K562 (cell line): ENCODE measurements at regions not wholly inside any gene's neighbourhood (a gene's known extent, or its start where the extent isn't known, plus 50 kb on each side); places are given as distances from the start of the nearest gene placed in this dataset.

ENCODE experiments used
- ATAC-seq: fragments of 200-7000 bp; cut with Tn5 transposase; 3 replicates; pipeline ENCODE4 v1.9.1; 2020; ENCODE audit warnings: moderate library complexity
- BruUV-seq: library from RNA; stranded (reverse); fragments of 400-500 nt; replicated peaks from 2 replicates; lab custom pipeline; 2021; lab: Mats Ljungman, UMichigan
- CTCF ChIA-PET: fragments of 300-600 bp; formaldehyde crosslinking; extraction: SDS; loops from one replicate; lab custom pipeline; 2021; ENCODE audit warnings: low intra/inter-chr PET ratio; lab: Yijun Ruan, JAX
- POLR2A ChIA-PET: fragments of 300-600, 350-650 bp; sonication (Branson Sonifier 250); formaldehyde crosslinking; extraction: SDS; loops from one replicate; lab custom pipeline; 2021; ENCODE audit warnings: antibody characterized with exemption, inconsistent platforms; lab: Yijun Ruan, JAX
- DNase-seq, 4 experiments: peaks; one replicate each; pipeline versions ENCODE4 v3.0.0 to v3.0.0-alpha.2; 2011 to 2018; ENCODE audit warnings: low spot score in 3 of 4, mixed read lengths in 3 of 4; ENCODE audit errors: extremely low read depth in 1 of 4
- FAIRE-seq: peaks from 2 replicates; lab custom pipeline; 2011; peaks lifted over from hg19 to GRCh38; lab: Jason Lieb, UNC
- H2AFZ ChIP-seq: 2 replicates; pipeline ENCODE4 v1.6.0; 2011; ENCODE audit warnings: low read depth, low read length, control low read depth, inconsistent platforms
- H3K27ac ChIP-seq: fragments of 200-600 bp; 3 replicates; pipeline ENCODE4 v1.8.0; 2011; ENCODE audit warnings: low read depth, mild to moderate bottlenecking, control low read depth, inconsistent platforms, low read length, moderate library complexity, mixed read lengths; ENCODE audit errors: extremely low read depth
- H3K27me3 ChIP-seq, 2 experiments: fragments of 300-600 bp in 1 of 2; 2 replicates in 1 of 2; 3 replicates in 1 of 2; pipeline versions ENCODE4 v1.6.0 to v1.8.0; 2011; ENCODE audit warnings: inconsistent platforms in 2 of 2, low read length in 2 of 2, mild to moderate bottlenecking in 1 of 2, mixed read lengths in 1 of 2, moderate library complexity in 1 of 2; ENCODE audit not compliant: control insufficient read depth in 2 of 2, insufficient read depth in 2 of 2
- H3K36me3 ChIP-seq: fragments of 300-600 bp; 3 replicates; pipeline ENCODE4 v1.8.0; 2011; ENCODE audit warnings: mild to moderate bottlenecking, low read length, inconsistent platforms; ENCODE audit not compliant: control insufficient read depth, insufficient read depth
- H3K4me1 ChIP-seq, 2 experiments: fragments of 200-600 bp in 1 of 2; replicated peaks in 1 of 2; 2 replicates in 1 of 2; 3 replicates in 1 of 2; pipeline versions ENCODE4 v1.5.1 to v1.8.0; 2011; ENCODE audit warnings: inconsistent platforms in 2 of 2, low read length in 2 of 2, mild to moderate bottlenecking in 1 of 2, mixed read lengths in 1 of 2, moderate library complexity in 1 of 2; ENCODE audit not compliant: control insufficient read depth in 2 of 2, insufficient read depth in 2 of 2
- H3K4me2 ChIP-seq: 2 replicates; pipeline ENCODE4 v1.6.1; 2011; ENCODE audit warnings: low read length, control low read depth, inconsistent platforms, mixed read lengths; ENCODE audit not compliant: insufficient read depth
- H3K4me3 ChIP-seq: fragments of 200-600 bp; sonication (generic), shearing (Covaris generic); 2 replicates; pipeline ENCODE4 v1.5.1; 2016; ENCODE audit warnings: control low read depth, inconsistent platforms
- H3K79me2 ChIP-seq: fragments of 200-600 bp; 3 replicates; pipeline ENCODE4 v1.8.0; 2011; ENCODE audit warnings: low read length, inconsistent platforms; ENCODE audit not compliant: control insufficient read depth, insufficient read depth
- H3K9ac ChIP-seq, 2 experiments: 2 replicates each; pipeline versions ENCODE4 v1.6.0 to v1.6.1; 2011; ENCODE audit warnings: low read depth in 2 of 2, low read length in 2 of 2, control low read depth in 1 of 2, inconsistent platforms in 1 of 2, mild to moderate bottlenecking in 1 of 2, mixed read lengths in 1 of 2; ENCODE audit not compliant: insufficient read depth in 1 of 2
- H3K9me1 ChIP-seq: one replicate; pipeline ENCODE4 v1.6.0; 2011; ENCODE audit warnings: inconsistent platforms, mild to moderate bottlenecking, low read length, moderate library complexity; ENCODE audit not compliant: control insufficient read depth, insufficient read depth
- H3K9me3 ChIP-seq: replicated peaks from 2 replicates; pipeline ENCODE4 v1.5.1; 2011; ENCODE audit warnings: low read depth, low read length, inconsistent platforms; ENCODE audit not compliant: control insufficient read depth, insufficient read depth
- H4K20me1 ChIP-seq: replicated peaks from 2 replicates; pipeline ENCODE4 v1.6.1; 2011; ENCODE audit warnings: low read length, inconsistent platforms, mixed read lengths; ENCODE audit not compliant: control insufficient read depth, insufficient read depth
- CREM ChIP-seq: IDR thresholded peaks from 2 replicates; pipeline ENCODE4 v1.6.1; 2014; ENCODE audit warnings: antibody characterized with exemption, low read depth
- ELF4 ChIP-seq: fragments of 450-650 bp; formaldehyde crosslinking; IDR thresholded peaks from 2 replicates; pipeline ENCODE4 v1.4.0; 2022; ENCODE audit warnings: missing genetic modification characterization
- ETV5 ChIP-seq: sonication (generic); formaldehyde crosslinking; IDR thresholded peaks from 2 replicates; pipeline ENCODE4 v1.4.0; 2020; ENCODE audit warnings: low read depth, mild to moderate bottlenecking, missing genetic modification reagents
- EWSR1 ChIP-seq: fragments of 450-650 bp; IDR thresholded peaks from 2 replicates; pipeline ENCODE4 v1.6.1; 2018; ENCODE audit warnings: borderline replicate concordance, mild to moderate bottlenecking, low read depth, moderate library complexity; ENCODE audit not compliant: partially characterized antibody
- GTF2B ChIP-seq: IDR thresholded peaks from 2 replicates; pipeline ENCODE4 v1.6.1; 2011; ENCODE audit not compliant: insufficient read length; ENCODE audit errors: extremely low read depth
- HCFC1 ChIP-seq: IDR thresholded peaks from 2 replicates; pipeline ENCODE4 v1.6.1; 2012; ENCODE audit warnings: low read depth, low read length, improper control_type of control experiment
- HEY1 ChIP-seq: fragments of 250-450 bp; sonication (Bioruptor Pico); IDR thresholded peaks from 2 replicates; pipeline ENCODE4 v1.5.0; 2020; ENCODE audit warnings: mild to moderate bottlenecking, moderate library complexity, borderline replicate concordance
- ID3 ChIP-seq, 2 experiments: fragments of 250-450 bp in 1 of 2; fragments of 450-650 bp in 1 of 2; sonication (Bioruptor Pico) in 1 of 2; IDR thresholded peaks; 2 replicates each; pipeline versions ENCODE4 v1.6.1 to v1.8.0; 2016 to 2021; ENCODE audit warnings: mild to moderate bottlenecking in 2 of 2, moderate library complexity in 2 of 2, missing compliant biosample characterization in 1 of 2, missing genetic modification characterization in 1 of 2
- MAFF ChIP-seq: IDR thresholded peaks from 2 replicates; pipeline ENCODE4 v1.6.1; 2012; ENCODE audit warnings: low read length, improper control_type of control experiment
- NCOA4 ChIP-seq: fragments of 450-650 bp; IDR thresholded peaks from 2 replicates; pipeline ENCODE4 v1.6.1; 2018; ENCODE audit warnings: mild to moderate bottlenecking; ENCODE audit not compliant: partially characterized antibody
- NR2C1 ChIP-seq, 2 experiments: fragments of 450-650 bp; IDR thresholded peaks; 2 replicates each; pipeline ENCODE4 v1.6.1; 2017; ENCODE audit warnings: mild to moderate bottlenecking in 2 of 2, antibody characterized with exemption in 1 of 2, inconsistent platforms in 1 of 2, missing compliant biosample characterization in 1 of 2, missing genetic modification characterization in 1 of 2
- RBM14 ChIP-seq: fragments of 200-400 bp; formaldehyde crosslinking; IDR thresholded peaks from 2 replicates; pipeline ENCODE4 v1.6.1; 2018; ENCODE audit warnings: low read depth, mild to moderate bottlenecking, low read length, moderate library complexity, borderline replicate concordance; ENCODE audit not compliant: insufficient read depth
- SP1 ChIP-seq: sonication (generic); formaldehyde crosslinking; IDR thresholded peaks from 2 replicates; pipeline ENCODE4 v1.8.1; 2022; ENCODE audit warnings: mild to moderate bottlenecking, missing genetic modification reagents
- THRB ChIP-seq: fragments of 450-650 bp; formaldehyde crosslinking; conservative IDR thresholded peaks from 2 replicates; pipeline ENCODE4 v1.4.0; 2022; ENCODE audit warnings: mild to moderate bottlenecking, missing genetic modification characterization
- VEZF1 ChIP-seq: fragments of 200-800 bp; sonication (Bioruptor generic); IDR thresholded peaks from 2 replicates; pipeline ENCODE4 v1.6.1; 2017; ENCODE audit warnings: missing genetic modification characterization, missing compliant biosample characterization
- WGBS: fragments of 100-300 bp; shearing (Covaris generic); methylation state at CpG from one replicate; pipeline ENCODE4 v1.1.6; 2016; ENCODE audit warnings: low coverage, mixed read lengths; ENCODE audit not compliant: insufficient coverage; ENCODE audit errors: missing lambda C conversion rate; 5-methylcytosine and 5-hydroxymethylcytosine counted together
- in situ Hi-C: fragments of 300-500 bp; cut with MboI; formaldehyde crosslinking; loops from 4 replicates; pipeline ENCODE4 v1.15.0; 2018; ENCODE audit warnings: inconsistent platforms, mixed read lengths
- intact Hi-C: fragments of 100-400 bp; cut with micrococcal nuclease; formaldehyde crosslinking; loops from 2 replicates; pipeline ENCODE4 v1.14.2; 2022

GRCh38 chr13:63472711-63473110 lies 2057.1 kb upstream of the PCDH20 start:
- Histone ChIP-seq H3K4me1 (no peaks in the 10 kb centered on the region), H3K9me3 (no peaks in the 10 kb centered on the region), H3K4me3 (no peak overlapping the region), H3K4me2 (no peak overlapping the region), H3K27ac (no peak overlapping the region), H3K79me2 (no peaks in the 10 kb centered on the region), H2AFZ (no peak overlapping the region), H3K9ac (no peak overlapping the region), H3K9me1 (no peaks in the 10 kb centered on the region), H4K20me1 (no peaks in the 10 kb centered on the region), H3K36me3 (no peaks in the 10 kb centered on the region), H3K27me3 (no peaks in the 10 kb centered on the region)
- no peak for FAIRE-seq
- CTCF ChIA-PET: no interaction called here
- in situ Hi-C loops: no loop called here
- POLR2A ChIA-PET: no interaction called here
- no TSS peak for BruUV-seq
- TF ChIP-seq ELF4 (CRISPR knock-in tag) (no peak), EWSR1 (no peak), NCOA4 (no peak), MAFF (no peak), SP1 (CRISPR knock-in tag) (no peak), CREM (no peak), GTF2B (no peak), NR2C1 (IDR thresholded peaks at IDR 0.05) (no peak), NR2C1 (tag; IDR thresholded peaks at IDR 0.05) (no peak), VEZF1 (no peak), ID3 (CRISPR knock-in tag; IDR thresholded peaks at IDR 0.05) (no peak), ID3 (tag; IDR thresholded peaks at IDR 0.05) (no peak), THRB (CRISPR knock-in tag) (no peak), RBM14 (no peak), HCFC1 (no peak), ETV5 (CRISPR knock-in tag) (no peak), HEY1 (CRISPR knock-in tag) (no peak)
- DNase-seq: no peak
- WGBS: 0% methylated on average over 1 of the region's 1 CpG
- intact Hi-C loops: no loop called here
- no peak for ATAC-seq
